ENCODE measurements at regions not wholly inside any gene's neighbourhood (a gene's known extent, or its start where the extent isn't known, plus 50 kb on each side); places are given as distances from the start of the nearest gene placed in this dataset.

GRCh38 chr9:8106362-8106761 lies 306.8 kb upstream of the DMAC1 start:
- Histone ChIP-seq H3K9me3 (no peaks in the 10 kb centered on the region; the same call in 1 of the 2 replicates), H3K36me3 (ENCODE audit: control insufficient read depth, insufficient read depth, low read length) (no peaks in the 10 kb centered on the region), H3K4me1 (peaks cover 6% of the 10 kb centered on the region; the same call in 1 of the 2 replicates), H3K27me3 (replicated peaks; ENCODE audit: control insufficient read depth, insufficient read depth, low read length) (no peaks in the 10 kb centered on the region), H3K4me3 (ENCODE audit: low read depth, low read length) (no peak overlapping the region)
- intact Hi-C loops (cut with micrococcal nuclease; ENCODE audit: unreplicated experiment): no loop called here
- no peak for TF ChIP-seq CTCF (IDR thresholded peaks at IDR 0.05; ENCODE audit: insufficient read depth in 1 of 2, low read depth in 1 of 2, low read length in 1 of 2, severe bottlenecking in 1 of 2, unreplicated experiment in 1 of 2)
- no peak for DNase-seq
- Mint-ChIP-seq H3K4me3 (ENCODE audit: unreplicated experiment) (no peak overlapping the region), H3K4me1 (ENCODE audit: low read depth, unreplicated experiment) (no peaks in the 10 kb centered on the region), H3K36me3 (ENCODE audit: insufficient read depth, unreplicated experiment) (no peaks in the 10 kb centered on the region), H3K27me3 (ENCODE audit: insufficient read depth, unreplicated experiment) (no peaks in the 10 kb centered on the region), H3K27ac (ENCODE audit: unreplicated experiment) (no peak overlapping the region), H3K9me3 (ENCODE audit: unreplicated experiment) (no peaks in the 10 kb centered on the region)
- CTCF ChIA-PET: no interaction called here
- no TSS peak for BruUV-seq (replicated peaks)
- POLR2A ChIA-PET: no interaction called here

DNA sequence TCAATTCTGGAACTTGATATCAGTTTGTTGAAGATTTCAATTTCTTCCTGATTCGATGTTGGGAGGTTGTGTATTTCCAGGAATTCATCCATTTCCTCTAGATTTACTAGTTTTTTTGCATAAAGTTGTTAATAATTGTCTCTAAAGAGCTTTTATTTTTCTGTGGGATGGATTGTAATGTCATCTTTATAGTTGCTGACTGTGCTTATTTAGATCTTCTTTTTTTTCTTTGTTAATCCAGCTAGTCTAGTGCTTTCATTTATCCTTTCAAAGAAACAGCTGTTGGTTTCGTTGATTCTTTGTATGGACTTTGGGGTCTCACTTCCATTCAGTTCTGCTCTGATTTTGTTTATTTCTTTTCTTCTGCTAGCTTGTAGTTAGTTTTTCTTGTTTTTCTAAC lies 302.0 kb upstream of the DMAC1 start:
- no peak for DNase-seq
- no peak overlapping the region for H3K27ac Mint-ChIP-seq (ENCODE audit: unreplicated experiment)
- ChIA-PET POLR2A (no interaction called here), CTCF (no interaction called here)
- no peaks in the 10 kb centered on the region for H3K9me3 Mint-ChIP-seq (ENCODE audit: unreplicated experiment)
- Histone ChIP-seq H3K36me3 (ENCODE audit: control insufficient read depth, insufficient read depth, low read length) (no peaks in the 10 kb centered on the region), H3K27me3 (replicated peaks; ENCODE audit: control insufficient read depth, insufficient read depth, low read length) (no peaks in the 10 kb centered on the region), H3K4me3 (ENCODE audit: low read depth, low read length) (no peak overlapping the region), H3K9me3 (no peaks in the 10 kb centered on the region; the same call in 1 of the 2 replicates), H3K4me1 (no peaks in the 10 kb centered on the region)
- no peak overlapping the region for H3K4me3 Mint-ChIP-seq (ENCODE audit: unreplicated experiment)
- intact Hi-C loops (cut with micrococcal nuclease; ENCODE audit: unreplicated experiment): no loop called here
- H3K27me3 Mint-ChIP-seq (ENCODE audit: insufficient read depth, unreplicated experiment): no peaks in the 10 kb centered on the region
- no peaks in the 10 kb centered on the region for H3K36me3 Mint-ChIP-seq (ENCODE audit: insufficient read depth, unreplicated experiment)
- H3K4me1 Mint-ChIP-seq (ENCODE audit: low read depth, unreplicated experiment): no peaks in the 10 kb centered on the region
- TF ChIP-seq CTCF (IDR thresholded peaks at IDR 0.05; ENCODE audit: insufficient read depth in 1 of 2, low read depth in 1 of 2, low read length in 1 of 2, severe bottlenecking in 1 of 2, unreplicated experiment in 1 of 2): no peak
- BruUV-seq (replicated peaks): no TSS peak

- Histone ChIP-seq H3K4me1 (no peaks in the 10 kb centered on the region), H3K9me3 (no peaks in the 10 kb centered on the region), H3K4me3 (ENCODE audit: low read depth, low read length) (no peak overlapping the region), H3K36me3 (ENCODE audit: control insufficient read depth, insufficient read depth, low read length) (no peaks in the 10 kb centered on the region), H3K27me3 (replicated peaks; ENCODE audit: control insufficient read depth, insufficient read depth, low read length) (no peaks in the 10 kb centered on the region)
- BruUV-seq (replicated peaks): no TSS peak
- Mint-ChIP-seq H3K4me3 (ENCODE audit: unreplicated experiment) (no peak overlapping the region), H3K36me3 (ENCODE audit: insufficient read depth, unreplicated experiment) (no peaks in the 10 kb centered on the region), H3K27me3 (ENCODE audit: insufficient read depth, unreplicated experiment) (no peaks in the 10 kb centered on the region), H3K27ac (ENCODE audit: unreplicated experiment) (no peak overlapping the region), H3K4me1 (ENCODE audit: low read depth, unreplicated experiment) (no peaks in the 10 kb centered on the region), H3K9me3 (ENCODE audit: unreplicated experiment) (no peaks in the 10 kb centered on the region)
- TF ChIP-seq CTCF (IDR thresholded peaks at IDR 0.05; ENCODE audit: insufficient read depth in 1 of 2, low read depth in 1 of 2, low read length in 1 of 2, severe bottlenecking in 1 of 2, unreplicated experiment in 1 of 2): no peak
- CTCF ChIA-PET: no interaction called here
- intact Hi-C loops (cut with micrococcal nuclease; ENCODE audit: unreplicated experiment): no loop called here
- POLR2A ChIA-PET: no interaction called here
- DNase-seq: no peak
Measured at GRCh38 chr9:8096091-8096490, 296.5 kb upstream of the DMAC1 start.
